Tibial artery (tissue), 4 donors: ENCODE measurements at regions not wholly inside any gene's neighbourhood (a gene's known extent, or its start where the extent isn't known, plus 50 kb on each side); places are given as distances from the start of the nearest gene placed in this dataset.

Experiments used
- DNase-seq, 2 donors: peaks; one replicate each; pipeline ENCODE4 v3.0.0-alpha.2; 2019
- H3K27ac ChIP-seq, 2 donors: fragments of 200-600 bp; sonication (generic) in 1 of 2; 1 replicate in 1 of 2; 2 replicates in 1 of 2; pipeline ENCODE4 v1.5.1; 2018 to 2019; ENCODE audit warnings: mild to moderate bottlenecking in 1 of 2
- H3K27me3 ChIP-seq, 2 donors: fragments of 200-600 bp; sonication (generic) in 1 of 2; one replicate each; pipeline versions ENCODE4 v1.5.1 to v1.6.0; 2016 to 2019
- H3K36me3 ChIP-seq, 3 donors: fragments of 200-600 bp; sonication (generic) in 2 of 3; one replicate each; pipeline ENCODE4 v1.5.1; 2016 to 2019; ENCODE audit warnings: mild to moderate bottlenecking in 2 of 3
- H3K4me1 ChIP-seq, 4 donors: fragments of 200-600 bp; sonication (generic) in 2 of 4; 1 replicate in 3 of 4; 2 replicates in 1 of 4; pipeline ENCODE4 v1.5.1; 2016 to 2019
- H3K4me3 ChIP-seq, 2 donors: fragments of 200-600 bp; sonication (generic) in 1 of 2; 1 replicate in 1 of 2; 2 replicates in 1 of 2; pipeline ENCODE4 v1.5.1; 2018 to 2019; ENCODE audit warnings: mild to moderate bottlenecking in 2 of 2
- H3K9me3 ChIP-seq, 3 donors: fragments of 200-600 bp; sonication (generic) in 1 of 3; one replicate each; pipeline ENCODE4 v1.5.1; 2016 to 2019
- intact Hi-C: fragments of 100-400 bp; cut with DNase I; formaldehyde crosslinking; loops from one replicate; pipeline ENCODE4 v1.15.0; 2023; ENCODE audit warnings: low total_unique reads
- TF ChIP-seq, protein P1 (sequence below), 2 experiments: fragments of 200-600 bp in 1 of 2; fragments of 450-650 bp in 1 of 2; IDR thresholded peaks; one replicate each; pipeline ENCODE4 v1.5.1; 2017 to 2019; ENCODE audit warnings: antibody characterized with exemption in 2 of 2, mild to moderate bottlenecking in 1 of 2, moderate library complexity in 1 of 2

DNA sequence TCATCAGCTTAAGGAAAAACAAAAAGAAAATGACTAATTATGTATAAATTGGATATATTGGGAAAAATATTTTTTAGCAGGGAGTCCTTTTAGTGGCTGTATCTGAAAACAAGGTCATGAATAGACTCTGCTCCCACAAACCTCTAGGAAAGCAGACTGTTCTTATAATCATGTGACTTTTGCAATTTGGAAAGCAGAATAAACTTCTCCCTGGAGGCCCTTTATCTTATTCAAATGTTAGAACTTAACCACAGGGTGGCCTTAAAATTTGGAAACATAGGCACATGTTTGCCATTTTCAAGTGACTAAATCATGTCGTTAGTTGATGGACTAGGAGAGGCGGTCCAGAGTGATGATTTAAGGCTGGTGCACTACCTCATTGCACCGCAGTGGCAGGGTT is 196.6 kb upstream of the KRR1 start:
- no peak for DNase-seq
- TF ChIP-seq, protein P1, sequence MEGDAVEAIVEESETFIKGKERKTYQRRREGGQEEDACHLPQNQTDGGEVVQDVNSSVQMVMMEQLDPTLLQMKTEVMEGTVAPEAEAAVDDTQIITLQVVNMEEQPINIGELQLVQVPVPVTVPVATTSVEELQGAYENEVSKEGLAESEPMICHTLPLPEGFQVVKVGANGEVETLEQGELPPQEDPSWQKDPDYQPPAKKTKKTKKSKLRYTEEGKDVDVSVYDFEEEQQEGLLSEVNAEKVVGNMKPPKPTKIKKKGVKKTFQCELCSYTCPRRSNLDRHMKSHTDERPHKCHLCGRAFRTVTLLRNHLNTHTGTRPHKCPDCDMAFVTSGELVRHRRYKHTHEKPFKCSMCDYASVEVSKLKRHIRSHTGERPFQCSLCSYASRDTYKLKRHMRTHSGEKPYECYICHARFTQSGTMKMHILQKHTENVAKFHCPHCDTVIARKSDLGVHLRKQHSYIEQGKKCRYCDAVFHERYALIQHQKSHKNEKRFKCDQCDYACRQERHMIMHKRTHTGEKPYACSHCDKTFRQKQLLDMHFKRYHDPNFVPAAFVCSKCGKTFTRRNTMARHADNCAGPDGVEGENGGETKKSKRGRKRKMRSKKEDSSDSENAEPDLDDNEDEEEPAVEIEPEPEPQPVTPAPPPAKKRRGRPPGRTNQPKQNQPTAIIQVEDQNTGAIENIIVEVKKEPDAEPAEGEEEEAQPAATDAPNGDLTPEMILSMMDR (IDR thresholded peaks at IDR 0.05), result no peak
- peaks cover 0 to 15% (median 8%) of the 10 kb centered on the region in 4 donors for H3K4me1 ChIP-seq
- H3K9me3 ChIP-seq, result no peaks in the 10 kb centered on the region
- no peak overlapping the region for H3K27ac ChIP-seq
- H3K4me3 ChIP-seq, result no peak overlapping the region
- no peaks in the 10 kb centered on the region for H3K36me3 ChIP-seq
- intact Hi-C loops, result no loop called here
- no peaks in the 10 kb centered on the region for H3K27me3 ChIP-seq

DNA sequence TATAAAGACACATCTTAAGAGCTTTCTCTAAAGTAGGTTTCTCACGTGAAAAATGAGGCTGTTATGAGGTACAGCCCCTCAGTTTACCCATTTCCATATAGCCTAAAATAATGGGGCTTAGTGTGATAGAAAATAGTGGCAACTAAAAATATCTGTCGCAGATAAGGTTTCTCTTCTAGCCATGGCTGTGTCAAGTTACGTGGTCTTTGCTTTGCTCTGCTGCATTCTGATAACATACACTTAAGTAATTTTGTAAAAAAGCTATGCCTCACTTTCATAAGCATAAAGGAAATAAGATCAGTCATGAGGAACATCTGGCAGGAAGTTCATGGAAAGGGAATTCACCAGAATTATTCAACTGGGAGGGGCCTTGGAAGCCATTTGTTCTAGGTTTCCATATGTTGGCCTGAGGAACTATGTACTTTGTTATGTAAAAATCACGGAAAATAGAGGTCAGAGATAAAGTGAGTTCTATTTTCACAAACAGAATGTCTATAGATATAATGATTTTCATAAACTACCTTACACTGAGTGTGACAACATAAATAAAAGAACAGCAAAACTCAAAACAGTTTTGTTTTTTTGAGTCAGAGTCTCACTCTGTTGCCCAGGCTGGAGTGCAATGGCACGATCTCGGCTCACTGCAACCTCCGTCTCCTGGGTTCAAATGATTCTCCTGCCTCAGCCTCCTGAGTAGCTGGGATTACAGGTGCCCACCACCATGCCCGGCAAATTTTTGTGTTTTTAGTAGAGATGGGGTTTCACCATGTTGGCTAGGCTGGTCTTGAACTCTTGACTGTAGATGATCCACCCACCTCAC is 195.6 kb upstream of the KRR1 start:
- Histone ChIP-seq H3K36me3 (no peaks in the 10 kb centered on the region), H3K4me1 (peaks cover 0 to 15% (median 8%) of the 10 kb centered on the region in 4 donors), H3K27me3 (no peaks in the 10 kb centered on the region), H3K9me3 (no peaks in the 10 kb centered on the region), H3K27ac (no peak overlapping the region), H3K4me3 (no peak overlapping the region)
- TF ChIP-seq, protein P1 (IDR thresholded peaks at IDR 0.05), result no peak
- no peak for DNase-seq
- intact Hi-C loops, result no loop called here

DNA sequence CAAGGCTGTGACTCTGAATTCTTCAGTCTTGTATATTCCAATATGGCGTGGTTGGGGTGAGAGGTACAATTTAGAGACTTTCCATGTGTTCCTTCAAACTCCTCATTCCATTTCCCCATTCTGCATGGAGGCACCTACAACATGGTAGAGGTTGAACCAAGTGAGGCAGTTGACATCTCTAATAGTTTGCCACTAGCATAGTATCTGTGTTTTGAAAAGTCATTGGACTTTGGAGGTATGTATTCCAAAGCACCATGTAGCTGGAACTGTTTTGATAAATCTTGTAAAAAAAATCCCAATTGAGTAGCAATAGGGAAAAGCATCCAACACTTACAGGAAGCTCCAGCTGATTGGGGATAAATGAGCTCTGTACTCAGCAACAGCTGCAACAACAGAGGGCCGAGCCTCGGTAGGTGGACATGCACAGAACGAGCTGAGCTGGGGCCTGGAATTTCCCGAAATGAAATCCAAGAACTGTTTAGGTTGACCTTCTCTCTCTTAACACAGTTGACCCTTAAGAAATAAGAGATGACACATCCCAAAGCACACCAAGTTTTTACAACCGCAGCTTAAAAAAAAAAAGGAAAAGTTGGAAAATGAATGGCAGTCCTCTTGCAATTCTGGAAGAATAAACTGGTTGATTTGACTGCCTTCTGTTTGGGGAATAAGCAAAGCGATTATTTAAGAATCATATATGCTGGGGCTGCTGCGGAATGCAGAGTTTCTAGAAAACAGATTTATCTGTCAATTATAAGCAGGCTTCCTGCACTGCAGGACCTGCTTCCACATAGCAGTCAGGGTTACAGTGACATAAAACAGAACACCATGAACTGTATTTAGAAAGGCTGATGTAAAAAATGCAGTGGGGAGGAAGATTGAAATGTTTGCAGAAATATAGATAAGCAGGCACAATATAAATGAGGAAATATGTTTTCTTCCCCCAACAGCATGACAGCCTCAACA is 194.6 kb upstream of the KRR1 start:
- Histone ChIP-seq H3K4me1 (peaks cover 0 to 15% (median 8%) of the 10 kb centered on the region in 4 donors), H3K36me3 (no peaks in the 10 kb centered on the region), H3K27me3 (no peaks in the 10 kb centered on the region), H3K9me3 (no peaks in the 10 kb centered on the region), H3K4me3 (no peak overlapping the region), H3K27ac (no peak overlapping the region)
- TF ChIP-seq, protein P1 (IDR thresholded peaks at IDR 0.05), result no peak
- intact Hi-C loops, result no loop called here
- peak in 1 of 2 donors; percentile 37 for DNase-seq

DNA sequence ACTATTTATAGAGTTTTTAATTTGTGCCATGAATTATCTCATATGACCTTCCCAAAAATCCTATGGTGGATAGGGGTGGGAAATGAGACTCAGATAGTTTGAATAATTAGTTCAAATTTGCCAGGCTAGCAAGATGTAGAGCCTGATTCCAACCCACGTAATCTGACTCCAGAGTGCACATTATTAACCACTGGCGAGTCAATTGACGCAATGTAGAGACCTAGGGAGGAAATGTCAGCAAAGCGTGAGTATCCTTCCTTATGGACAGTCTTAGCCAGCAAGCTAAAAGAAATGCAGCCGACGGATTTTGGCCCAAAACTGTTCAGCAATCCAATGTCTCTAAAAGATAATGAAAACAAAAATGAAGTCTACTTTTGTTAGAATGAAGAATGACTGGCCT is 193.3 kb upstream of the KRR1 start:
- TF ChIP-seq, protein P1 (IDR thresholded peaks at IDR 0.05), result no peak
- no peak overlapping the region for H3K27ac ChIP-seq
- H3K9me3 ChIP-seq, result no peaks in the 10 kb centered on the region
- H3K4me3 ChIP-seq, result no peak overlapping the region
- intact Hi-C loops, result no loop called here
- no peak for DNase-seq
- no peaks in the 10 kb centered on the region for H3K36me3 ChIP-seq
- no peaks in the 10 kb centered on the region for H3K27me3 ChIP-seq
- H3K4me1 ChIP-seq, result peaks cover 0 to 15% (median 8%) of the 10 kb centered on the region in 4 donors

DNA sequence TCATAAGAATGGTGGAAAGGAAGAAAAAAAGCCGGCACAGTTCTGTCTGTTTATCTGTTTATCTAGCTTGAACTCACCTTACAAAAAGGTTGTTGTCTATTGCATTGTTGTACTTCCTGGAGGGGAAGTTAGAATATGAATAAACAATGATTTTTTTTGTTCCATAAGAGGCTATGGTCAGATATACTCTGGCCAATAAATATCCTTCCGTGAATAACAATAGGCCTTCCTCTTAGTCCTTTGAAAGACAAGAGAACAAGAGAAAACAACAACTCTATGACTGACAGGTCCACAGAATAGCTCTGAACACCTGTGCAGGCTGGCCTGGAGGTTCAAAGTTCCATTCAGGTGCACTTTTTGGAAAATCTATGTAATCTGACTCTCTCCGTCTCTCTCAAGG is 192.8 kb upstream of the KRR1 start:
- DNase-seq, result no peak
- Histone ChIP-seq H3K27ac (no peak overlapping the region), H3K9me3 (no peaks in the 10 kb centered on the region), H3K27me3 (no peaks in the 10 kb centered on the region), H3K4me3 (no peak overlapping the region), H3K4me1 (peaks cover 0 to 15% (median 8%) of the 10 kb centered on the region in 4 donors), H3K36me3 (no peaks in the 10 kb centered on the region)
- TF ChIP-seq, protein P1 (IDR thresholded peaks at IDR 0.05), result no peak
- intact Hi-C loops, result no loop called here
